HCT116 (cell line): ENCODE measurements at regions not wholly inside any gene's neighbourhood (a gene's known extent, or its start where the extent isn't known, plus 50 kb on each side); places are given as distances from the start of the nearest gene placed in this dataset.

ENCODE experiments used
- ATAC-seq: fragments of 200-7000 bp; cut with Tn5 transposase; 2 replicates; pipeline ENCODE4 v1.9.1; 2020; ENCODE audit warnings: mild to moderate bottlenecking, moderate library complexity
- BruUV-seq: library from RNA; stranded (reverse); fragments of 400-500 nt; replicated peaks from 2 replicates; lab custom pipeline; 2021; lab: Mats Ljungman, UMichigan
- CTCF ChIA-PET: fragments of 300-600 bp; sonication (Branson Sonifier 250); formaldehyde crosslinking; loops from one replicate; lab custom pipeline; 2021; ENCODE audit warnings: antibody characterized with exemption; lab: Charles Lee
- POLR2A ChIA-PET: fragments of 300-600, 350-600 bp; sonication (Branson Sonifier 250); formaldehyde crosslinking; loops from one replicate; lab custom pipeline; 2021; ENCODE audit warnings: antibody characterized with exemption; lab: Charles Lee
- RAD21 ChIA-PET, 2 experiments: fragments of 300-600 bp; sonication (Branson Sonifier 250); formaldehyde crosslinking; loops; one replicate each; lab custom pipeline; 2023; ENCODE audit warnings: low total read pairs in 2 of 2; ENCODE audit not compliant: uncharacterized antibody in 2 of 2, unreplicated experiment in 2 of 2, low non-redundant PET in 1 of 2; lab: Charles Lee
- DNase-seq: peaks from one replicate; pipeline ENCODE4 v3.0.0-alpha.2; 2010; ENCODE audit warnings: low read depth, low spot score
- H2AFZ ChIP-seq: fragments of 200-600 bp; shearing (Covaris generic), sonication (generic); 2 replicates; pipeline ENCODE4 v1.6.1; 2017; ENCODE audit warnings: low read depth, mixed run types, mixed read lengths, antibody characterized with exemption, low read length; ENCODE audit not compliant: poor library complexity, severe bottlenecking
- H3K27ac ChIP-seq: 2 replicates; pipeline ENCODE4 v1.5.1; 2012; ENCODE audit warnings: low read depth, low read length
- H3K27me3 ChIP-seq: fragments of 200-600 bp; sonication (generic); 2 replicates; pipeline ENCODE4 v1.6.1; 2016; ENCODE audit warnings: mixed run types, low read length, mixed read lengths; ENCODE audit not compliant: insufficient read depth
- H3K36me3 ChIP-seq, 2 experiments: fragments of 200-500 bp in 1 of 2; fragments of 200-600 bp in 1 of 2; sonication (Bioruptor generic) in 1 of 2; sonication (generic) in 1 of 2; 2 replicates each; pipeline versions ENCODE4 v1.5.1 to v1.6.1; 2014 to 2016; ENCODE audit warnings: low read length in 2 of 2, inconsistent platforms in 1 of 2, mixed read lengths in 1 of 2, mixed run types in 1 of 2; ENCODE audit not compliant: insufficient read depth in 2 of 2, control insufficient read depth in 1 of 2
- H3K4me1 ChIP-seq, 2 experiments: fragments of 200-600 bp in 1 of 2; sonication (generic) in 1 of 2; 2 replicates each; pipeline versions ENCODE4 v1.5.1 to v1.6.1; 2012 to 2017; ENCODE audit warnings: low read length in 2 of 2, inconsistent platforms in 1 of 2, mild to moderate bottlenecking in 1 of 2, mixed read lengths in 1 of 2, mixed run types in 1 of 2, moderate library complexity in 1 of 2; ENCODE audit not compliant: insufficient read depth in 2 of 2, control insufficient read depth in 1 of 2
- H3K4me2 ChIP-seq: fragments of 200-600 bp; sonication (generic); 2 replicates; pipeline ENCODE4 v1.6.1; 2017; ENCODE audit warnings: mixed run types, low read length, mixed read lengths
- H3K4me3 ChIP-seq, 2 experiments: fragments of 200-600 bp in 1 of 2; sonication (generic) in 1 of 2; replicated peaks in 1 of 2; 2 replicates each; pipeline ENCODE4 v1.5.1; 2011 to 2016; ENCODE audit warnings: low read length in 2 of 2, control low read depth in 1 of 2, low read depth in 1 of 2, mild to moderate bottlenecking in 1 of 2, mixed read lengths in 1 of 2, mixed run types in 1 of 2
- H3K79me2 ChIP-seq: fragments of 200-600 bp; sonication (generic); 2 replicates; pipeline ENCODE4 v1.6.1; 2017; ENCODE audit warnings: mild to moderate bottlenecking, mixed run types, low read length, moderate library complexity, mixed read lengths; ENCODE audit not compliant: insufficient read depth
- H3K9ac ChIP-seq: fragments of 200-600 bp; sonication (generic); 2 replicates; pipeline ENCODE4 v1.6.1; 2016; ENCODE audit warnings: low read length, mixed read lengths
- H3K9me2 ChIP-seq: fragments of 200-600 bp; sonication (generic), shearing (Covaris generic); 2 replicates; pipeline ENCODE4 v1.6.1; 2017; ENCODE audit warnings: mixed run types, mild to moderate bottlenecking, moderate library complexity; ENCODE audit not compliant: insufficient read depth
- H3K9me3 ChIP-seq, 2 experiments: fragments of 200-500 bp in 1 of 2; fragments of 200-600 bp in 1 of 2; sonication (Bioruptor generic) in 1 of 2; sonication (generic) in 1 of 2; 2 replicates each; pipeline ENCODE4 v1.6.1; 2014 to 2017; ENCODE audit warnings: low read length in 2 of 2, mixed read lengths in 2 of 2, inconsistent platforms in 1 of 2, low read depth in 1 of 2, mild to moderate bottlenecking in 1 of 2, mixed run types in 1 of 2, moderate library complexity in 1 of 2; ENCODE audit not compliant: control insufficient read depth in 1 of 2, insufficient read depth in 1 of 2
- H4K20me1 ChIP-seq: fragments of 200-600 bp; sonication (generic), shearing (Covaris generic); 2 replicates; pipeline ENCODE4 v1.6.1; 2017; ENCODE audit warnings: mixed run types, mild to moderate bottlenecking, moderate library complexity; ENCODE audit not compliant: insufficient read depth
- CEBPB ChIP-seq: IDR thresholded peaks from 2 replicates; pipeline ENCODE4 v1.6.1; 2012; ENCODE audit warnings: low read depth
- EGR1 ChIP-seq: IDR thresholded peaks from 2 replicates; pipeline ENCODE4 v1.6.1; 2012; ENCODE audit warnings: low read depth
- EZH2phosphoT487 ChIP-seq: fragments of 200-600 bp; IDR thresholded peaks from 2 replicates; pipeline ENCODE4 v1.6.1; 2018; ENCODE audit warnings: antibody characterized with exemption, borderline replicate concordance
- POLR2A ChIP-seq: IDR thresholded peaks from 2 replicates; pipeline ENCODE4 v1.7.0; 2011; ENCODE audit warnings: borderline replicate concordance; ENCODE audit not compliant: insufficient read depth, insufficient read length; ENCODE audit errors: extremely low read depth
- POLR2AphosphoS5 ChIP-seq: IDR thresholded peaks from 2 replicates; pipeline ENCODE4 v1.6.1; 2011; ENCODE audit warnings: mild to moderate bottlenecking, low read depth, low read length, moderate library complexity
- RAD21 ChIP-seq: IDR thresholded peaks from 2 replicates; pipeline ENCODE4 v1.6.1; 2012; ENCODE audit warnings: low read depth, mild to moderate bottlenecking
- SIN3A ChIP-seq: IDR thresholded peaks from 2 replicates; pipeline ENCODE4 v1.6.1; 2012; ENCODE audit warnings: low read depth
- SP1 ChIP-seq: IDR thresholded peaks from 2 replicates; pipeline ENCODE4 v1.6.1; 2012; ENCODE audit warnings: low read depth
- TCF7L2 ChIP-seq: IDR thresholded peaks from 2 replicates; pipeline ENCODE4 v1.7.0; 2011; ENCODE audit warnings: borderline replicate concordance, inconsistent platforms; ENCODE audit not compliant: insufficient read depth, insufficient read length; ENCODE audit errors: extremely low read depth
- YY1 ChIP-seq: IDR thresholded peaks from 2 replicates; pipeline ENCODE4 v1.6.1; 2011; ENCODE audit warnings: low read length, low read depth, moderate library complexity, mild to moderate bottlenecking; ENCODE audit not compliant: insufficient replicate concordance; ENCODE audit errors: extremely low read depth
- ZFX ChIP-seq: fragments of 450-650 bp; IDR thresholded peaks from 2 replicates; pipeline ENCODE4 v1.6.1; 2017
- ZNF274 ChIP-seq: fragments of 200-500 bp; sonication (Bioruptor generic); IDR thresholded peaks from 2 replicates; pipeline ENCODE4 v1.6.1; 2014; ENCODE audit warnings: mild to moderate bottlenecking, low read depth, low read length, inconsistent platforms
- intact Hi-C: fragments of 100-400 bp; cut with micrococcal nuclease; formaldehyde crosslinking; loops from 2 replicates; pipeline ENCODE4 v1.10.0; 2022
- TF ChIP-seq, protein P1 (sequence below): IDR thresholded peaks from 2 replicates; pipeline ENCODE4 v1.6.1; 2011; ENCODE audit warnings: mild to moderate bottlenecking, low read length, moderate library complexity; ENCODE audit not compliant: insufficient replicate concordance; ENCODE audit errors: extremely low read depth
- TF ChIP-seq, protein P2 (sequence below): IDR thresholded peaks from 2 replicates; pipeline ENCODE4 v1.6.1; 2012
- TF ChIP-seq, protein P3 (sequence below), 3 experiments: fragments of 200-600 bp in 1 of 3; sonication (generic) in 1 of 3; IDR thresholded peaks in 2 of 3; conservative IDR thresholded peaks in 1 of 3; 2 replicates each; pipeline ENCODE4 v1.5.1; 2012 to 2017; ENCODE audit warnings: low read depth in 2 of 3, low read length in 2 of 3, antibody characterized with exemption in 1 of 3, borderline replicate concordance in 1 of 3, control low read depth in 1 of 3, mild to moderate bottlenecking in 1 of 3, mixed read lengths in 1 of 3, mixed run types in 1 of 3, moderate library complexity in 1 of 3; ENCODE audit not compliant: insufficient read depth in 1 of 3

DNA sequence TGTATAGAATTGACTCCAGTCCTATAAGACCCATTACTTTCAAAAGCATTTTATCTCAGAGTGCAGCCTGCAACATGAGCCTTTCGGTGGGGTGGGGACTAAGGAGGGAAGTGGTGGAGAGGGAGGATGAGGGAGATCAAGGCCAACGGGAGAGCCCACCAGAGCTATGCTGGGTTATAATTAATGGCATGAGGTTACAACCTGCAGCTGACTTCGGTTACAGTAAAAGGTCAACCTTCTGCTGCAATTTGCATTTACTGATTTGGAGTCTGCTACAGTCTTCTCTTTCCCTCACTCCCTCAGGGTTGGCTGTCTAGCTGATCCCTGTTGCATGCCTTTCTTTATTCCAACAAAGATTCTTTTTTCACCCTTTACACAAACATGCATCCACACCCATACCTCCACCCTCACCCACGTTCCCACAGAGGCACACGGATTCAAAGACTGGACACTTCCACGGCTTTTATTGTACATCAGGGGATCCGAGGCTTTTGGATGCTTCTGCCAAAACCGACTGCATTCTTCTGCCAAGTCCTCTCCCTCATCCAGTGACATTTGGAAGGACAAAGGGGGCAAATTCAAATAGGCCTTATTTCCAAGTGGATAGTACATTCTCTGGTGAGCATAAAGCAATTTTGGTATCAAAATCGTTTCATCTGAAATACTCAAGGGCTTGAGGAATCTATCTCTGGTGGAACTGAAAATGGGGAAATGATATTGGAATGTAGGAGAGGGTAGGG, 381.2 kb downstream of the NFIB start:
- ATAC-seq (no peak), DNase-seq (no peak)
- H3K9ac ChIP-seq = no peak overlapping the region
- no peaks in the 10 kb centered on the region for H3K9me3 ChIP-seq
- no peak overlapping the region for H2AFZ ChIP-seq
- H3K4me1 ChIP-seq = no peaks in the 10 kb centered on the region
- H4K20me1 ChIP-seq = no peaks in the 10 kb centered on the region
- H3K4me2 ChIP-seq = no peak overlapping the region
- no peaks in the 10 kb centered on the region for H3K79me2 ChIP-seq
- BruUV-seq = no TSS peak
- ChIA-PET POLR2A (no interaction called here), CTCF (no interaction called here), RAD21 (no interaction called here)
- no peaks in the 10 kb centered on the region for H3K36me3 ChIP-seq
- no peak overlapping the region for H3K27ac ChIP-seq
- intact Hi-C loops = no loop called here
- no peak for TF ChIP-seq RAD21
- TF ChIP-seq ZNF274 = no peak
- TF ChIP-seq TCF7L2 = no peak
- TF ChIP-seq POLR2AphosphoS5 = no peak
- no peak for TF ChIP-seq SP1
- TF ChIP-seq CEBPB = no peak
- TF ChIP-seq, protein P1, sequence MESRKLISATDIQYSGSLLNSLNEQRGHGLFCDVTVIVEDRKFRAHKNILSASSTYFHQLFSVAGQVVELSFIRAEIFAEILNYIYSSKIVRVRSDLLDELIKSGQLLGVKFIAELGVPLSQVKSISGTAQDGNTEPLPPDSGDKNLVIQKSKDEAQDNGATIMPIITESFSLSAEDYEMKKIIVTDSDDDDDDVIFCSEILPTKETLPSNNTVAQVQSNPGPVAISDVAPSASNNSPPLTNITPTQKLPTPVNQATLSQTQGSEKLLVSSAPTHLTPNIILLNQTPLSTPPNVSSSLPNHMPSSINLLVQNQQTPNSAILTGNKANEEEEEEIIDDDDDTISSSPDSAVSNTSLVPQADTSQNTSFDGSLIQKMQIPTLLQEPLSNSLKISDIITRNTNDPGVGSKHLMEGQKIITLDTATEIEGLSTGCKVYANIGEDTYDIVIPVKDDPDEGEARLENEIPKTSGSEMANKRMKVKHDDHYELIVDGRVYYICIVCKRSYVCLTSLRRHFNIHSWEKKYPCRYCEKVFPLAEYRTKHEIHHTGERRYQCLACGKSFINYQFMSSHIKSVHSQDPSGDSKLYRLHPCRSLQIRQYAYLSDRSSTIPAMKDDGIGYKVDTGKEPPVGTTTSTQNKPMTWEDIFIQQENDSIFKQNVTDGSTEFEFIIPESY = no peak
- no peak for TF ChIP-seq ZFX
- no peak for TF ChIP-seq POLR2A
- TF ChIP-seq EZH2phosphoT487 = no peak
- TF ChIP-seq, protein P2, sequence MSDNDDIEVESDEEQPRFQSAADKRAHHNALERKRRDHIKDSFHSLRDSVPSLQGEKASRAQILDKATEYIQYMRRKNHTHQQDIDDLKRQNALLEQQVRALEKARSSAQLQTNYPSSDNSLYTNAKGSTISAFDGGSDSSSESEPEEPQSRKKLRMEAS = no peak
- no peak for TF ChIP-seq EGR1
- TF ChIP-seq SIN3A = no peak
- no peak for TF ChIP-seq YY1
- TF ChIP-seq, protein P3, sequence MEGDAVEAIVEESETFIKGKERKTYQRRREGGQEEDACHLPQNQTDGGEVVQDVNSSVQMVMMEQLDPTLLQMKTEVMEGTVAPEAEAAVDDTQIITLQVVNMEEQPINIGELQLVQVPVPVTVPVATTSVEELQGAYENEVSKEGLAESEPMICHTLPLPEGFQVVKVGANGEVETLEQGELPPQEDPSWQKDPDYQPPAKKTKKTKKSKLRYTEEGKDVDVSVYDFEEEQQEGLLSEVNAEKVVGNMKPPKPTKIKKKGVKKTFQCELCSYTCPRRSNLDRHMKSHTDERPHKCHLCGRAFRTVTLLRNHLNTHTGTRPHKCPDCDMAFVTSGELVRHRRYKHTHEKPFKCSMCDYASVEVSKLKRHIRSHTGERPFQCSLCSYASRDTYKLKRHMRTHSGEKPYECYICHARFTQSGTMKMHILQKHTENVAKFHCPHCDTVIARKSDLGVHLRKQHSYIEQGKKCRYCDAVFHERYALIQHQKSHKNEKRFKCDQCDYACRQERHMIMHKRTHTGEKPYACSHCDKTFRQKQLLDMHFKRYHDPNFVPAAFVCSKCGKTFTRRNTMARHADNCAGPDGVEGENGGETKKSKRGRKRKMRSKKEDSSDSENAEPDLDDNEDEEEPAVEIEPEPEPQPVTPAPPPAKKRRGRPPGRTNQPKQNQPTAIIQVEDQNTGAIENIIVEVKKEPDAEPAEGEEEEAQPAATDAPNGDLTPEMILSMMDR (IDR thresholded peaks at IDR 0.05 in 2 of 3, conservative IDR thresholded peaks at IDR 0.05 in 1 of 3; ENCODE audit: borderline replicate concordance in 1 of 3, insufficient read depth in 1 of 3, low read depth in 2 of 3, low read length in 2 of 3) = no peak
- no peaks in the 10 kb centered on the region for H3K9me2 ChIP-seq
- H3K27me3 ChIP-seq = no peaks in the 10 kb centered on the region
- no peak overlapping the region for H3K4me3 ChIP-seq
